Spleen (tissue), 11 donors: ENCODE measurements at regions not wholly inside any gene's neighbourhood (a gene's known extent, or its start where the extent isn't known, plus 50 kb on each side); places are given as distances from the start of the nearest gene placed in this dataset.

Source experiments
- DNase-seq: peaks from one replicate; pipeline ENCODE4 v3.0.0-alpha.2; 2020
- H3K27ac ChIP-seq, 8 donors: fragments of 200-600 bp; sonication (generic) in 7 of 8; 1 replicate in 4 of 8; 2 replicates in 4 of 8; pipeline versions ENCODE4 v1.5.0 to v1.8.0; 2016 to 2021; ENCODE audit warnings: inconsistent platforms in 4 of 8, mild to moderate bottlenecking in 4 of 8, moderate library complexity in 1 of 8
- H3K27me3 ChIP-seq, 7 donors: fragments of 200-600 bp; sonication (generic) in 6 of 7; replicated peaks in 1 of 7; 1 replicate in 4 of 7; 2 replicates in 3 of 7; pipeline versions ENCODE4 v1.5.0 to v1.8.0; 2016 to 2021; ENCODE audit warnings: inconsistent platforms in 3 of 7, mild to moderate bottlenecking in 1 of 7
- H3K36me3 ChIP-seq, 6 donors: fragments of 200-600 bp; sonication (generic) in 5 of 6; 1 replicate in 4 of 6; 2 replicates in 2 of 6; pipeline versions ENCODE4 v1.5.0 to v1.8.0; 2016 to 2021; ENCODE audit warnings: inconsistent platforms in 2 of 6
- H3K4me1 ChIP-seq, 6 donors: fragments of 200-600 bp; sonication (generic) in 5 of 6; 1 replicate in 3 of 6; 2 replicates in 3 of 6; pipeline versions ENCODE4 v1.5.0 to v1.8.0; 2016 to 2021; ENCODE audit warnings: inconsistent platforms in 3 of 6
- H3K4me3 ChIP-seq, 8 donors: fragments of 200-600 bp; sonication (generic) in 7 of 8; 1 replicate in 4 of 8; 2 replicates in 4 of 8; pipeline versions ENCODE4 v1.5.0 to v1.8.0; 2016 to 2021; ENCODE audit warnings: inconsistent platforms in 4 of 8, mild to moderate bottlenecking in 4 of 8, moderate library complexity in 2 of 8
- H3K9me3 ChIP-seq, 8 donors: fragments of 200-600 bp; sonication (generic) in 7 of 8; 1 replicate in 4 of 8; 2 replicates in 4 of 8; pipeline versions ENCODE4 v1.5.0 to v1.8.0; 2016 to 2021; ENCODE audit warnings: inconsistent platforms in 4 of 8
- CTCF ChIP-seq, 11 experiments: fragments of 200-600 bp in 7 of 11; fragments of 450-650 bp in 4 of 11; sonication (generic) in 4 of 11; IDR thresholded peaks in 8 of 11; conservative IDR thresholded peaks in 3 of 11; 1 replicate in 7 of 11; 2 replicates in 4 of 11; pipeline versions ENCODE4 v1.4.0 to v1.8.0; 2016 to 2021; ENCODE audit warnings: antibody characterized with exemption in 11 of 11, inconsistent platforms in 4 of 11, mild to moderate bottlenecking in 1 of 11
- POLR2A ChIP-seq, 3 donors: fragments of 450-650 bp; IDR thresholded peaks; one replicate each; pipeline ENCODE4 v1.5.1; 2017; ENCODE audit warnings: antibody characterized with exemption in 3 of 3, mild to moderate bottlenecking in 1 of 3
- POLR2AphosphoS5 ChIP-seq, 3 donors: sonication (generic); formaldehyde crosslinking; IDR thresholded peaks; one replicate each; pipeline ENCODE4 v1.5.1; 2017; ENCODE audit warnings: antibody characterized with exemption in 3 of 3
- WGBS, 5 donors: extraction: QIAGEN DNeasy Blood & Tissue Kit in 3 of 5; methylation state at CpG; one replicate each; pipeline versions ENCODE4 v1.1.5 to v1.1.7; 2013 to 2018; 5-methylcytosine and 5-hydroxymethylcytosine counted together
- intact Hi-C: fragments of 100-400 bp; cut with DNase I; formaldehyde crosslinking; loops from one replicate; pipeline ENCODE4 v1.15.0; 2023; ENCODE audit warnings: low total_unique reads
- donor health status: healthy with polysubstance abuse.
- donor health status: DM: no; HTN: no; CAD: no; lungs with moderate emphysema.
- donor health status: DM: no; HTN: no; CAD: no.
- donor health status: Bipolar disorder and iron deficiency.
- donor health status: healthy.
- donor health status: DM: no; HTN: no; CAD: no.
- donor health status: DM: yes; HTN: yes; CAD: no.

GRCh38 chr3:22621205-22621809 is 581.8 kb upstream of the UBE2E2 start:
- H3K9me3 ChIP-seq, result peaks cover 0 to 9% (median 0%) of the 10 kb centered on the region in 8 donors
- H3K4me1 ChIP-seq, result no peaks in the 10 kb centered on the region
- no peak overlapping the region for H3K27ac ChIP-seq
- no peak overlapping the region for H3K4me3 ChIP-seq
- WGBS, 5 donors, result 81 to 89% (median 86%) methylated on average over 4 of the region's 4 CpGs
- H3K36me3 ChIP-seq, result no peaks in the 10 kb centered on the region
- TF ChIP-seq CTCF (IDR thresholded peaks at IDR 0.05 in 8 of 11, conservative IDR thresholded peaks at IDR 0.05 in 3 of 11) (no peak), POLR2AphosphoS5 (IDR thresholded peaks at IDR 0.05) (no peak), POLR2A (IDR thresholded peaks at IDR 0.05) (no peak)
- H3K27me3 ChIP-seq, result no peaks in the 10 kb centered on the region
- DNase-seq, result no peak
- intact Hi-C loops, result no loop called here

- intact Hi-C loops, result no loop called here
- peaks cover 0 to 17% (median 0%) of the 10 kb centered on the region in 8 donors for H3K9me3 ChIP-seq
- H3K27me3 ChIP-seq, result no peaks in the 10 kb centered on the region
- TF ChIP-seq POLR2A (IDR thresholded peaks at IDR 0.05) (no peak), CTCF (IDR thresholded peaks at IDR 0.05 in 8 of 11, conservative IDR thresholded peaks at IDR 0.05 in 3 of 11) (no peak), POLR2AphosphoS5 (IDR thresholded peaks at IDR 0.05) (no peak)
- no peaks in the 10 kb centered on the region for H3K4me1 ChIP-seq
- no peaks in the 10 kb centered on the region for H3K36me3 ChIP-seq
- H3K27ac ChIP-seq, result no peak overlapping the region
- WGBS, 5 donors, result 86 to 94% (median 90%) methylated on average over 3 of the region's 3 CpGs
- no peak overlapping the region for H3K4me3 ChIP-seq
- DNase-seq, result no peak
These were observed 575.1 kb upstream of the UBE2E2 start for GRCh38 chr3:22627993-22628499.

- no peak for DNase-seq
- no peak overlapping the region for H3K4me3 ChIP-seq
- H3K4me1 ChIP-seq, result no peaks in the 10 kb centered on the region
- 72 to 77% (median 75%) methylated on average over 3 of the region's 3 CpGs for WGBS, 5 donors
- intact Hi-C loops, result no loop called here
- no peak for TF ChIP-seq POLR2A (IDR thresholded peaks at IDR 0.05)
- no peak for TF ChIP-seq CTCF (IDR thresholded peaks at IDR 0.05 in 8 of 11, conservative IDR thresholded peaks at IDR 0.05 in 3 of 11)
- TF ChIP-seq POLR2AphosphoS5 (IDR thresholded peaks at IDR 0.05), result no peak
- peaks cover 0 to 13% (median 11%) of the 10 kb centered on the region in 8 donors for H3K9me3 ChIP-seq
- no peaks in the 10 kb centered on the region for H3K36me3 ChIP-seq
- H3K27me3 ChIP-seq, result no peaks in the 10 kb centered on the region
- H3K27ac ChIP-seq, result no peak overlapping the region
These were observed 570.6 kb upstream of the UBE2E2 start for GRCh38 chr3:22632536-22632935.

- H3K4me1 ChIP-seq, result no peaks in the 10 kb centered on the region
- WGBS, 5 donors, result 38 to 57% (median 47%) methylated on average over 1 of the region's 1 CpG
- DNase-seq, result no peak
- H3K27ac ChIP-seq, result no peak overlapping the region
- H3K4me3 ChIP-seq, result no peak overlapping the region
- no peaks in the 10 kb centered on the region for H3K27me3 ChIP-seq
- intact Hi-C loops, result no loop called here
- no peak for TF ChIP-seq POLR2AphosphoS5 (IDR thresholded peaks at IDR 0.05)
- TF ChIP-seq CTCF (IDR thresholded peaks at IDR 0.05 in 8 of 11, conservative IDR thresholded peaks at IDR 0.05 in 3 of 11), result no peak
- no peak for TF ChIP-seq POLR2A (IDR thresholded peaks at IDR 0.05)
- H3K36me3 ChIP-seq, result no peaks in the 10 kb centered on the region
- peaks cover 0 to 28% (median 24%) of the 10 kb centered on the region in 8 donors for H3K9me3 ChIP-seq
These were observed 568.7 kb upstream of the UBE2E2 start for GRCh38 chr3:22634433-22634832.
